Amniotic stem cell (primary cell): ENCODE measurements at regions not wholly inside any gene's neighbourhood (a gene's known extent, or its start where the extent isn't known, plus 50 kb on each side); places are given as distances from the start of the nearest gene placed in this dataset.

Experiments
- DNase-seq: peaks from one replicate; lab custom pipeline; 2025; lab: John Stamatoyannopoulos, UW

GRCh38 chr2:14572633-14573032 is 59.9 kb upstream of the LRATD1 start:
- DNase-seq, result no peak

- DNase-seq, result no peak
Observed at GRCh38 chr2:14577843-14578242, 54.7 kb upstream of the LRATD1 start.
